GM19372 (cell line): ENCODE measurements at regions not wholly inside any gene's neighbourhood (a gene's known extent, or its start where the extent isn't known, plus 50 kb on each side); places are given as distances from the start of the nearest gene placed in this dataset.
"Not testable (repeated sequence)": the region's sequence is repeated elsewhere in the genome, so short reads cannot be mapped to it uniquely, and the experiment has no call there.

ENCODE experiments used
- ATAC-seq: cut with Tn5 transposase; IDR thresholded peaks from one replicate; pipeline ENCODE4 v1.9.1; 2021; ENCODE audit warnings: mild to moderate bottlenecking, low read depth, moderate library complexity; ENCODE audit not compliant: unreplicated experiment

GRCh38 chr3:193921465-193921864, 214.5 kb upstream of the HES1 start:
- no peak for ATAC-seq

DNA sequence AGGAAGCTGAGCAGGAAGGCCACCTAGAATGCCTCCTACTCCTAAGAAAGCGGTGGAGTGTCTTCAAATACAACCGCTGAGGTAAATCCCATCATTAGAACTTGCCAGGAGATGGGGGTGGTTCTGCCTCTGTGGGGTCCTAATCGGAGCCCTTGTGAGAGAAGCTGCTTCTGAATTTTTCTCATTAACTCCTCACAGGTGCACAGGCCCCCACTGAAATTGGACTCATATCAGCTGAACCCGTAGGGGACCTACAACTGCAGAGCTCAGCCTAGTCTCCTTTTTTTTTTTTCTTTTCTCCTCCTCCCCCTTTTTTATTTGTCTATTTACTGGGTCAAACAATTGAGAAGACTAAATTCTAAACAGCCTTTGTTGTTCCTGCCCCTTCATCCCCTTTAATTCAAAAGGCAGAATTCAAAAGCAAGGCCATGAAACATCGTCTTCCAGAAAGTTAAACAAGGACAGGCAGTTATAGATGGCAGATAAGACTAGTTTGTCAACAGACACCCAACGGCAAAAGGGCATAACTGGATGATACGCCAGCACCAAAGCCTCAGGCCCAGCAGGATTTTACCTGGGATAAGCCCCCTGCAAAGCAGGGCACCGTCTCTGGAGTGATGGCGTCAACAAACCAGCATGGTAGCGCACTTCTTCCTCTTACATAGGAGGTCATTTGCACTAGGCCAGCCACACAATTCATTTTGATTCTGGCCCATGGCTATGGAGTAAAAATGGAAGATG, 213.7 kb upstream of the HES1 start:
- ATAC-seq: no peak

DNA sequence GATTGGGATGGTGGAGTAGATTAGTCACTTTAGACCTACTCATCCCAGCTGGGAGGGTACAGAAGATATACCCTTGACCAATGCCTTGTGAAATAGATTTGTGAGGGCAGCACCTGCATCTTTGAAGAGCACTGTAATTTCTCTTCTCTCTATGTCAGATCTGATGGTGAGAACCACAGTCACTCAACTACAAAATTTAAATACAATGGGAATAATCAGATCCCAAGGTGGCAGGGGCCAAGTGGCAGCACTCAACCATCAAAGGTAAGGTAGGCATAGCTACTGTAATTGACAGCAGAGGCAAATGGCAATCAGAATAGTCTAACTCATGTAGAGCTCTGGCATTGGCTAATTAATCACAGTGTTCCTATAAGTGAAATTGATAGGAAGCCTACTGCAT, 212.0 kb upstream of the HES1 start:
- not testable (repeated sequence) for ATAC-seq

- ATAC-seq: not testable (repeated sequence)
These were observed 209.9 kb upstream of the HES1 start for GRCh38 chr3:193926071-193926470.

DNA sequence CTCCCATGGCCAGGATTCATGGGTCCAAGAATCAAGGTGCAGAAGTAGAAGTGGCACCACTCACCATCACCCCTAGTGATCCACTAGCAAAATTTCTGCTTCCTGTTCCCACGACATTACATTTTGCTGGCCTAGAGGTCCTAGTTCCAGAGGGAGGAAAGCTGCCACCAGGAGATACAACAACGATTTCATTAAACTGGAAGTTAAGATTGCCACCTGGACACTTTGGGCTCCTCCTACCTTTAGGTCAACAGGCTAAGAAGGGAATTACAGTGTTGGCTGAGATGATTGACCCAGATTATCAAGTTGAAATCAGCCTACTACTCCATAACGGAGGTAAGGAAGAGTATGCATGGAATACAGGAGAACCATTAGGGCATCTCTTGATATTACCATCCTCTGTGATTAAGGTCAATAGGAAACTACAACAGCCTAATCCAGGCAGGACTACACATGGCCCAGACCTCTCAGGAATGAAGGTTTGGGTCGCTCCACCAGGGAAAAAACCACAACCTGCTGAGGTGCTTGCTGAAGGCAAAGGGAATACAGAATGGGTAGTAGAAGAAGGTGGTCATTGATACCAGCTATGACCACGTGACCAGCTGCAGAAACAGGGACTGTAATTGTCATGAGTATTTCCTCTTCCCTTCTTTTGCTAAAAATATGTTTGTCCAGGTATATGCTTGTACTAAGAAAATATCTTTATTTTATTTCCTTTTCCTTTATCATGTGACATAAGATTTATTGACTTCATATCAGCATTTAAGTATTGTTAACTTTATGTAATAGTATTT, 208.3 kb upstream of the HES1 start:
- not testable (repeated sequence) for ATAC-seq

DNA sequence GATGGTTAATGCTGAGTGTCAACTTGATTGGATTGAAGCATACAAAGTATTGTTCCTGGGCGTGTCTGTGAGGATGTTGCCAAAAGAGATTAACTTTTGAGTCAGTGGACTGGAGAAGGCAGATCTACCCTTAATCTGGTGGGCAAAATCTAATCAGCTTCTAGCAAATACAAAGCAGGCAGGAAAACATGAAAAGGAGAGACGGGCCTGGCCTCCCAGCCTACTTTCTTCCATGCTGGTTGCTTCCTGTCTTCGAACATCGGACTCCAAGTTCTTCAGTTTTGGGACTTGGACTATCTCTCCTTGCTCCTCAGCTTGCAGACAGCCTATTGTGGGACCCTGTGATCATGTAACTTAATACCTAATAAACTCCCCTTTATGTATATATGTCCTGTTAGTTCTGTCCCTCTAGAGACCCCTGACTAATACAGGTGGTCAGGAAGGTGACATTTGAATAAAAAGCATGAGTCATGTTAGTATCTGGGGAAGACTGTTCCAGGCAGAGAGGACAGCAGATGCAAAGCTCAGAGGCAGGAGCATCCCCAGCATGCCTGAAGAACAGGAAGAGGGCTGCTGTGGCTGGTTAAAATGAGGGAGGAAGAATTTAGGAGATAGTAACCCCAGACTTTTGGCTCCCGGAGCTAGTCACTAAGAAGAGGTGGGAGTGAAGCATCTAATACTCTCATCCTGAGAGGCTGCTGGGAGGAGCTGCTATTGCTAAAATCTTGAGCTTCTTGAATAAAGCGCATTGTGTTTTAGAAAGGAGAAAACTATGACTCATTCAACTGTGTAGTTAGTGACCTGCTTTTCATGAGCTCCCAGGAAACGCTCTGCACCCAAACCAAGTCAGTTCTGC, 207.4 kb upstream of the HES1 start:
- no peak for ATAC-seq

DNA sequence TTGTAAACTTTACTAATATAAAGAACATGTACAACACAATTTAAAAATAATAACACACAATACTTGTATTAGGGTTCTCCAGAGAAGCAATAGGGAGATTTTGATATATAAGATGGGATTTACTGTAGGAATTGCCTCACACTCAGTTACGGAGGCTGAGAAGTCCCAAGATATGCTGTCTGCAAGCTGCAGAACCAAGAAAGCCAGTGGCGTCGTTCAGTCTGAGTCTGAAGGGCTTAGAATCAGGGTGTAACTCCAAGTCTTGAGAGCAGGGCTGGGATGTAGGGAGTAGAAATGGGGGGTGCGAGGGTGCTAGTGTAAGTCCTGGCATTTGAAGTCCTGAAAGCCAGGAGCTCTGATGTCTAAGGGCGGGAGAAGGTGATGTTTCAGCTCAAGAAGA, 206.6 kb upstream of the HES1 start:
- no peak for ATAC-seq

DNA sequence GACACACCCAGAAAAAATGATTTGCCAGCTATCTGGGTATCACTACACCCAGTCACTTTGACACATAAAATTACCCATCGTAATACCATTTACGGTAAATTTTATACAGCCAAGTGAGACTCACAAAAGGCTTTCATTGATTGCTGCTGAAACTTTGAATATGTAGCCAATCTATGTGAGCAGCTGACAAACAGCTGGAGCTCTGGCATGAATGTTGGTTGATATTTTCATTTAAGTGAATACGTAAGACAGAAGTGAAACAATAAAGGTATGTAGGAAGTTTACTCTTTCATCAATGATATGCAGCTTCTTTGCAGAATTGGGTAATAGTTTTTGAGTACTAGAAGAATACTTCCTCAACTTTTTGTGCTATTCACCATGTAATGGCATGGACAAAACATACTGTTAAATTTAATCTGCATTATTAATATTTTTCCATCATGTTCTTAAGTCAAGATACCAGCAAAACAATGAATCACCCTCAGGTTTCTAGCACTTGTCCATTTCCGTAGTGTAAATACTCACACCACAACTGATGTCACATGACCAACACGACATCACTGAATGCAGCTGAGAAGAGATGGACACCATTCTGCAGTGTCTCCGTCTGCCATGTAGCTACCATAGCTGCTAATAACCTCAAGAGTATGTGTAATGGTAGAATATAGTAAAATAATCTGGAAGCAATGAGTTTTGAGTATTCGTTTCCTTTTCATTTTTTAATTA, 205.9 kb upstream of the HES1 start:
- no peak for ATAC-seq

GRCh38 chr3:193932136-193932535, 203.8 kb upstream of the HES1 start:
- ATAC-seq: no peak

GRCh38 chr3:193932576-193932975, 203.4 kb upstream of the HES1 start:
- ATAC-seq: no peak

GRCh38 chr3:193933451-193933850, 202.5 kb upstream of the HES1 start:
- no peak for ATAC-seq

- ATAC-seq: no peak
These were observed 200.0 kb upstream of the HES1 start for GRCh38 chr3:193935916-193936315.

DNA sequence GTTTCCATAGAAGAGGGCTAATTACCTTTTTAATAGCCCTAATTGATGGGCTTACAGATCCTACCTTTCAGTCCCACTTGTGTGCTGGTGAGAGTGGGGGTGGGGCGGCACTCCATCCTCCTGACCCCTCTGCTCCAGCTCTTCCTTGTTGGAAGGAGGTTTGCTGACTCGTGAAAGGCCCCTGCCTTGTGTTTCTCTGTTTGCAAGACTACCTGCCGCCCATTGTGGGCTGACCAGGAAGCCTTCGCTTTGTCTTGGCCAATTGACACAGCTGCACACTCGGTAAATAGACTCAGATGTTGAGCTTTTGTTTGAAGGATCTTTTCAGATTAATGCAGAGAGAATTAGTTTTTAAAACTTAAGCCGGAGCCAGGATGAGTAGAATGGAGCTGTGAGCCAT, 197.3 kb upstream of the HES1 start:
- no peak for ATAC-seq

GRCh38 chr3:193939527-193939926, 196.4 kb upstream of the HES1 start:
- ATAC-seq: no peak

DNA sequence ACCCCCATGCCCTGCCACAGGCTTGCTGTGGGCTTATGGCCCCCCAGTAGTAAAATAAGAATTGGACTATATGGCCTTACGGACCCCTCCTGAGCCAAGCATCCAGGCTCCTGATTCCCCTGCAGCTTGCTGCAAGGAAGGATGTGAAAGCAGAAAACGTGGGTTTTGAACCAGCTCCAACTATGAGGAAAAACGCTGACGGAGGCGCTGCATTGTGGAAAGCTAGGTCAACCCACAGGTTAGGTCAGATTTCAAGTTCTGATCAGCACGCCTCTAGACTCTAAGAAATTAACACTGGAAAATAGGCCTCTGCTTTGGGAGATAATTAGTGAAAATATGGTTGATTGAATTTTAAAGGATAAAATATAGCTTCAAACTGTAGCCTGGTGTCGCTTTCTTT, 195.4 kb upstream of the HES1 start:
- no peak for ATAC-seq

- ATAC-seq: no peak
These were observed 194.5 kb upstream of the HES1 start for GRCh38 chr3:193941486-193941885.

- no peak for ATAC-seq
These were observed 193.4 kb upstream of the HES1 start for GRCh38 chr3:193942516-193943055.

GRCh38 chr3:193943200-193943599, 192.7 kb upstream of the HES1 start:
- ATAC-seq: no peak

DNA sequence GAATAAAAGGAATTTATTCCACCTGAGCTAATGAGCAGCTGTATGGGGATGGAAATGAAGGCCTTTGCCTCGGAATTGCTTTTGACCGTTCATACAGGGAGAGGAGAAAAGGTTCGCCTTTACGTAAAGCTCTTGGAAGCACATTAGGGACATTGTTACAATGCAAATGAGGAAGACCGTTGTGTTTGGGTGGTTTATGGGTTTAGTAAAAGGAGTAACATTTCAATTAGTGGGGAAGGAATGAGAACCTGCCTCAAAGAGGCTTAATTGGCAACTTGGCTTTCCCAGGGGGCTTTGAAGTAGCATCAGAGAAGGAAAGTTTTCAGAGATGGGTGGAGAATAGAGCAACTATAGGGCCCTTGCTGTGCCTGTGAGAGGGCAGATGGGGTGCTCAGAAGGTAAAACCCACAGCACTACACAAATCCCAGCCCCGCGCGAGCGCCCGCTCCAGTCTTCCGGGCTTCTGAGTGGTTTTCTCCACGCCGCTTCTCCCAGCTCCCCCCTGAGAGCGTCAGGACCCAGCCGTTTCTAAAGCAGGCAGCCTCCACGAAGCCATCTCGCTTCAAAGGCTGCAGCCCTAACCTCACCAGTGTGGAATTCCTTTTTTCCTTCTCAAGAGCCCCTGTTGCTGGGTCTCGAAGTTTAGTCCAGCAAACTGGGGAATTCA, 192.0 kb upstream of the HES1 start:
- ATAC-seq: no peak

GRCh38 chr3:193944518-193944884, 191.4 kb upstream of the HES1 start:
- no peak for ATAC-seq
